ENCODE measurements at regions not wholly inside any gene's neighbourhood (a gene's known extent, or its start where the extent isn't known, plus 50 kb on each side); places are given as distances from the start of the nearest gene placed in this dataset.

DNA sequence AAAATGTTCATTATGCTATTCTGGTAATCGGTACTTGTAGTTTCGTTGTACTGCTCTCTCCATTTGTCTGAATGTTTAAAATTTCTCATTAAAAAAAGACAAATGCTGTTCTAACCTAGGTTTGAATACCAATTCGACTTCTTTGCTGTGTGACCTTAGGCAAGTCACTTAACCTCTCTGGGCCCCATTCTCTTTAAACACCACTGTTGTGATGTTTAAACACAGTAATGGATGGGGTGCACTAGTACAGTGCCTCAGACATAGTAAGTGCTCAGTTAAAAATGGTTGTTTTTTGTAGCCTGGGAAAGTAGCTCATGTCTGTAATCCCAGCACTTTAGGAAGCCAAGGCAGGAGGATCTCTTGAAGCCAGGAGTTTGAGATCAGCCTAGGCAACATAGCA, 138.5 kb downstream of the MRPL14 start:
- TF ChIP-seq, protein P1, sequence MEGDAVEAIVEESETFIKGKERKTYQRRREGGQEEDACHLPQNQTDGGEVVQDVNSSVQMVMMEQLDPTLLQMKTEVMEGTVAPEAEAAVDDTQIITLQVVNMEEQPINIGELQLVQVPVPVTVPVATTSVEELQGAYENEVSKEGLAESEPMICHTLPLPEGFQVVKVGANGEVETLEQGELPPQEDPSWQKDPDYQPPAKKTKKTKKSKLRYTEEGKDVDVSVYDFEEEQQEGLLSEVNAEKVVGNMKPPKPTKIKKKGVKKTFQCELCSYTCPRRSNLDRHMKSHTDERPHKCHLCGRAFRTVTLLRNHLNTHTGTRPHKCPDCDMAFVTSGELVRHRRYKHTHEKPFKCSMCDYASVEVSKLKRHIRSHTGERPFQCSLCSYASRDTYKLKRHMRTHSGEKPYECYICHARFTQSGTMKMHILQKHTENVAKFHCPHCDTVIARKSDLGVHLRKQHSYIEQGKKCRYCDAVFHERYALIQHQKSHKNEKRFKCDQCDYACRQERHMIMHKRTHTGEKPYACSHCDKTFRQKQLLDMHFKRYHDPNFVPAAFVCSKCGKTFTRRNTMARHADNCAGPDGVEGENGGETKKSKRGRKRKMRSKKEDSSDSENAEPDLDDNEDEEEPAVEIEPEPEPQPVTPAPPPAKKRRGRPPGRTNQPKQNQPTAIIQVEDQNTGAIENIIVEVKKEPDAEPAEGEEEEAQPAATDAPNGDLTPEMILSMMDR (IDR thresholded peaks at IDR 0.05; ENCODE audit: poor library complexity) = no peak
- TF ChIP-seq EZH2 (IDR thresholded peaks at IDR 0.05; ENCODE audit: borderline replicate concordance) (no peak), EZH2phosphoT487 (IDR thresholded peaks at IDR 0.05; ENCODE audit: low read depth, severe bottlenecking, unreplicated experiment) (no peak)

Data from hepatocyte (in vitro differentiated cells).